Muscle layer of duodenum (tissue), 2 donors: ENCODE measurements at regions not wholly inside any gene's neighbourhood (a gene's known extent, or its start where the extent isn't known, plus 50 kb on each side); places are given as distances from the start of the nearest gene placed in this dataset.

Experiments
- H3K27ac ChIP-seq: one replicate; pipeline ENCODE4 v1.7.0; 2013; ENCODE audit warnings: mild to moderate bottlenecking, low read length
- H3K27me3 ChIP-seq: one replicate; pipeline ENCODE4 v1.7.0; 2013; ENCODE audit warnings: low read depth, mild to moderate bottlenecking, control low read depth, low read length
- H3K36me3 ChIP-seq, 2 donors: one replicate each; pipeline ENCODE4 v1.7.0; 2013; ENCODE audit warnings: low read length in 2 of 2, control low read depth in 1 of 2, mild to moderate bottlenecking in 1 of 2; ENCODE audit not compliant: insufficient read depth in 2 of 2, control insufficient read depth in 1 of 2
- H3K4me1 ChIP-seq, 2 donors: one replicate each; pipeline ENCODE4 v1.7.0; 2013; ENCODE audit warnings: low read length in 2 of 2, mild to moderate bottlenecking in 2 of 2, control low read depth in 1 of 2, moderate library complexity in 1 of 2; ENCODE audit not compliant: insufficient read depth in 2 of 2, control insufficient read depth in 1 of 2
- H3K4me3 ChIP-seq, 2 donors: one replicate each; pipeline ENCODE4 v1.7.0; 2013; ENCODE audit warnings: low read length in 2 of 2, low read depth in 1 of 2, mild to moderate bottlenecking in 1 of 2
- H3K9me3 ChIP-seq, 2 donors: one replicate each; pipeline ENCODE4 v1.7.0; 2013; ENCODE audit warnings: low read length in 2 of 2, control low read depth in 1 of 2, mild to moderate bottlenecking in 1 of 2; ENCODE audit not compliant: control insufficient read depth in 1 of 2
- donor health status: healthy.

DNA sequence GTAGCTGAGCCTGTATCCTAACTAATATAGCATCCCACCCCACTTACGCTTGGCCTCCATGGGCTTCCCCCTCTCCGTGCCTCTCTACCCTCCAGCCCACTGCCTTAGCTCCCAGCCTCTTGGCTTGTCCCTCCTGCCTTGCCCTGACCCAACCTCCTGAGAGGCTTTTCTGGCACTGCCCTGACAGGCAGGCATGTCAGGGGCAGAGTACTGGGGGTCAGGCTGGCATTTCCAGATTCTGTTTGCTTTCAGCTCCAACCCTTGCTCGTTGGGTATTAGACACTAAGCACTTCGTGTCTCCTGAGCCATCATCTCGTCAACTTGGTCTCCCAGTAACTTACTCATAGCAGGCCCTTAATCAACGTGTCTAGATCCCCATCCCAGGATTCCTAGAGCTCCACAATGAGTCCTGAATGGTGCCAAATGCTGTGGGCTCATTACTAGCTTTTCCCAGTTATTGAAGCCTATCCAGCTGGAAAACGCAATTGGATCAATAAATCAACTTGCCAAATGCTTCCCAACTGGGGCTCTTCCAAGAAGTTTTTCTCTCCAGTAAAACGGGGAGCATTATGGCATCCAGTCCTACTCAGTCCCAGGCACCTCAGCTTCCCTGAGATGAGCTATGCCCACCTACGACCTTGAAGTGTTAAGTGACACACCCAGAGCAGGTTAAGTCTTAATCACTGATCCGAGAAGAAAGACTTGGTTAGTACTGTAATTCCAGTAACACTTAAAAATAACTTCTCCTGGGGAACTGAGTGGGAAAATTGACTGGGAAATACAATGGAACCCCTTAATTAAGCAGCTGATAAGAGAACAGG lies 78.5 kb upstream of the DLG1 start:
- Histone ChIP-seq H3K36me3 (no peaks in the 10 kb centered on the region), H3K4me3 (no peak overlapping the region), H3K9me3 (no peaks in the 10 kb centered on the region), H3K4me1 (peaks cover 3 to 6% of the 10 kb centered on the region in 2 donors), H3K27me3 (no peaks in the 10 kb centered on the region), H3K27ac (no peak overlapping the region)

DNA sequence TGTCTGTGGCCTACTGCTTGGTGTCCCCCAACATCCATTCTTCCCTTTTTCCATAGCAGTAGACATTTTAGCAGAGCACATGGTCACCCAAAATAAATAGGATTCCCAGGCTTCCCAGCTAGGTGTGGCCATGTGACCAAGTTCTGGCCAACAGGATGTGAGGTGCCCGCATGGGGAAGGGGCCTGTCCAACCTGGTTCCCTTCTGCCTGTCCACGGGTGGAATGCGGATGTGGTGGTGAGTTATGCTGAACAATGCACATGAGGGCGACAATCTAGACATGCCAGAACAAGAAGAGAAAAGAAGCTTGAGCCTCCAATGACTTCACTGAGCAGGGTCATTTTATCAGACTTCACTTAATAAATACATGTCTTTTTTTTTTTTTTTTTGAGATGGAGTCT lies 77.6 kb upstream of the DLG1 start:
- Histone ChIP-seq H3K27ac (no peak overlapping the region), H3K36me3 (no peaks in the 10 kb centered on the region), H3K4me1 (peaks cover 7 to 9% of the 10 kb centered on the region in 2 donors), H3K27me3 (no peaks in the 10 kb centered on the region), H3K9me3 (no peaks in the 10 kb centered on the region), H3K4me3 (no peak overlapping the region)

DNA sequence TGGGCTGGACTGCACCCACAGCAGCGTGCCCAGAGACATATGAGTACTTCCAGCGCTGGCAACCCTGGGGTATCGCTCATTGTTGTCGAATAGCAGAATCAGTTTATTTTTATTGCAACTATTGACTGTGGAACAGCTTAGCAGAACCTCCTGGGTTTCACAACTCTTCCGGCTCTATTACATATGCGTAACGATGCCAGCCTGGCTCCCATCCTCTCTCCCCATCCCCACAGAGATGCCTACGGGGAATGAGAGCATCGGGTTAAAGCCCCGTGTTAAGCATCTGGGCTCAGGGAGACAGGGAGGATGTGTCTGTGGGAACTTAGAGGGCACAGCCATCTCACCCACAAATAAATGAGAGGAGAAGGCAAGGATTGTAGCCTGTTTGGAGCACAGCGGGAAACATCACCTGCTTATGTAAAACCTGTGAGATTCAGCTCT lies 76.6 kb upstream of the DLG1 start:
- Histone ChIP-seq H3K9me3 (no peaks in the 10 kb centered on the region), H3K4me1 (peaks cover 7 to 9% of the 10 kb centered on the region in 2 donors), H3K27me3 (no peaks in the 10 kb centered on the region), H3K27ac (no peak overlapping the region), H3K4me3 (no peak overlapping the region), H3K36me3 (no peaks in the 10 kb centered on the region)

DNA sequence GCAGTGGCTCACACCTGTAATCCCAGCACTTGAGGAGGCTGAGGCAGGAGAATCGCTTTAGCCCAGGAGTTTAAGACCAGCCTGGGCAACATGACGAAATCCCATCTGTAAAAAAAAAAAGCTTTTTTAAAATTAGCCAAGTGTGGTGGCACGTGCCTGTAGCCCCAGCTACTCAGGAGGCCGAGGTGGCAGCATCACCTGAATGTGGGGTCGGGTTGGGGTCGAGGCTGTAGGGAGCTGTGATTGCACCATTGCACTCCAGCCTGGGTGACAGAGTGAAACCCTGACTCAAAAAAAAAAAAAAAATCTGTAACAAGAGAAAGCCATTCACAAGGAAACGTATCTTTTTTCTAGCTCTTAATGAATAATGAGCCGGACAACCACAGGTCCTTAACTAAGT lies 74.7 kb upstream of the DLG1 start:
- Histone ChIP-seq H3K36me3 (no peaks in the 10 kb centered on the region), H3K4me3 (no peak overlapping the region), H3K27ac (no peak overlapping the region), H3K9me3 (no peaks in the 10 kb centered on the region), H3K27me3 (no peaks in the 10 kb centered on the region), H3K4me1 (peaks cover 7 to 9% of the 10 kb centered on the region in 2 donors)

DNA sequence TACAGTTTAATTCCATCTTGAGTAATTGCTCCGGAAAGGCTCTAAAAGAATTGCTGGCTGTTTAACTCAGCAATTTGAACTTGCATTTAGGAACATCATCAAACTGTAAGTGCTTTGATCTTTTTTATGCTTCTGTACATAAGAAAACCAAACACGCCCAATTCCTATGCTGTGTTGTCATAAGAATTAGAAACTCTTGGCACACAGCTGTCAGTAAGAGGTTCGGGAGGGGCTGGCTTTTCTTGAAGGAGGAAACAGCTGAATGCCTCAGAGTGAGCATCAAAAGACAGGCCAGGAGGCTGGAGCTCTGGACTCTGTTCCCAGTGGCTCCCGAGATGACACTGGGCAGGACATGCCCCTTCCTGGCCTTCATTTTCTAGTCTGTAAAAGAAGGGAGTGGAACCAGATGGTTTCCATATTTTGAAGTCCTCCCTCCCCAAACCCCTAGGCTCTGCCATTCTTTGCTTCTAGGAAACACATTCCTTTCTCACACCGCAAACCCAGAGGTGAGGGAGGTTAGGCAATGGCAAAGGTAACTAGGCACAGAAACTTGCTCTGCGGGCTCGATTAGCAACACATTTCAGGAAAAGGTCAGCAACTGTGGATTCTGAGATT lies 73.7 kb upstream of the DLG1 start:
- Histone ChIP-seq H3K27ac (no peak overlapping the region), H3K4me3 (no peak overlapping the region), H3K9me3 (no peaks in the 10 kb centered on the region), H3K4me1 (peaks cover 7 to 9% of the 10 kb centered on the region in 2 donors), H3K27me3 (no peaks in the 10 kb centered on the region), H3K36me3 (no peaks in the 10 kb centered on the region)

DNA sequence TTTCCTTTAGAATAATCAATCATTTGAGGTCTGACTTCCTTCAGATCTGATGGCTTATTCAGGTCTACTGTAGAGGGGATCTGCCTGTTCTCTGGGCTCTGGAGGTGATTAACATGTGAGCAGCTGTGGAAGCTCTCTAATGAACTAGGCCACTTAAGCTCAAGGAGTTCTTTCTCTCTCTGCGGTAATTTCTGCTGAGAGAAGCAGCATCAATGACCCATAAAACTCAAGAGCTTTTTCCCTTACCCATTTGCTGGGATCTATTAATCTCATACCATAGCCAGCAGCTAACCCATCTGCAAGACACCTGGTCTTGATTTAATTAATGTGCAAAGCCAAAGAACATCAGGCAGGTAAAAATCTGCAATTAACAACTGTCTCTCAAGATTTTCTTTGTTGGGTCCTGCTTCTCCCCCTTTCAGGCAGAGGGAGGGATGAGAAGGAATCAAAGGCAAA lies 73.2 kb upstream of the DLG1 start:
- Histone ChIP-seq H3K27me3 (no peaks in the 10 kb centered on the region), H3K4me3 (no peak overlapping the region), H3K4me1 (peaks cover 7 to 9% of the 10 kb centered on the region in 2 donors), H3K36me3 (no peaks in the 10 kb centered on the region), H3K27ac (no peak overlapping the region), H3K9me3 (no peaks in the 10 kb centered on the region)

DNA sequence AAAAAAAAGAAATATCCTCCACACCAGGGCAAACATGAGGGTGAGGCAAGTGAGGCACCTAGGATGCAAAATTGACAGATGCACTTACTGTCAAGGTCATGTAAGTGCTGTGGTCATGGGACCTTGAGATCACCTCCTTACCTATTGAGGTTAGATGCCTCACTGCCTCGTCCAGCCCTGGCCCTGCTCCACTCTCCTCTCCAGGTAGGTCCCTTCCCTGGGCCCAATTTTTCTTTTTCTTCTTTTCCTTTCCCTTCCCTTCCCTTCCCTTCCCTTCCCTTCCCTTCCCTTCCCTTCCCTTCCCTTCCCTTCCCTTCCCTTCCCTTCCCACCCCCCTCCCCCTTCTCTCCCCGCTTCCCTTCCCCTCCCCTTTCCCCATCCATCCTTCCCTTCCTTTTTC lies 71.1 kb upstream of the DLG1 start:
- Histone ChIP-seq H3K36me3 (no peaks in the 10 kb centered on the region), H3K4me3 (no peak overlapping the region), H3K27ac (no peak overlapping the region), H3K27me3 (no peaks in the 10 kb centered on the region), H3K4me1 (peaks cover 7 to 9% of the 10 kb centered on the region in 2 donors), H3K9me3 (no peaks in the 10 kb centered on the region)

DNA sequence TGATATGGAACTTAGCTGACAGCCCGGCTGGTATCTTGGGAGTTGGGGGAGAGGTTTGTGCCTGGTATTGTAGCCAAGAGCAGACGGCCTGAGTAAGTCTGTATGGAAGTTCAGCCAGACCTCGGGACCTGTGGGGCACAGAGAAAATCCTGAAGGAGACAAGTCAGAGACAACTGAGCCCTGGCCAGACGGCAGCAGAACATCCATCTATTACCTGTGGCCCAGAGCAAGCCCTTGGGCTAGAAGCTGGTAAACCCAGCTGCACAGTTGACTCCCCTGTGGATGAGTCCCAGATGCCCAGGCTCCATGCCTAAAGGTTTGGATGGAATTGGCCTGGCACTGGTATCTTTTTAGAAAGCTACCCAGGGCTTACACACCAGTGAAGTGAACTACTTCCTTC lies 70.4 kb upstream of the DLG1 start:
- H3K36me3 ChIP-seq, result no peaks in the 10 kb centered on the region
- peaks cover 7 to 9% of the 10 kb centered on the region in 2 donors for H3K4me1 ChIP-seq
- H3K27ac ChIP-seq, result no peak overlapping the region
- H3K27me3 ChIP-seq, result no peaks in the 10 kb centered on the region
- H3K9me3 ChIP-seq, result no peaks in the 10 kb centered on the region
- H3K4me3 ChIP-seq, result no peak overlapping the region

DNA sequence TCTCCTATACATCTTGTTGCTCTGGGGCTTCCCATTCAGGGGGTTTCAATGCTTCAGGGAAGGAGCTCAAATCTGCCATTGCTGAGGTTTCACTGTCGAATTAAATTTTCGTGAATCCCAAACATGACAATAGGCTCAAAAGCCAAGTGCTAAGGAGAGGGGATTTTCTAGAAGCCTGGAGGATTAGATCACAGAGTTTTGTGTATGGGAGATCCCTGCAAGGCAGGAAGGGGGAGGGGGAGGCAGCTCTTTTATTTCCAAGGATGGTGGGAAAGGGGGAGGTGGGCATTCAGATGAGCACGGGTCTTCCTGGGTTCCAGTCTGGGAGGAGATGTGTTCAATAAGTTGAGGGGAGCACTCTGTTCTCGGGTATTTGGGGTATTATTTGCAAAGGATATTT lies 69.9 kb upstream of the DLG1 start:
- no peaks in the 10 kb centered on the region for H3K9me3 ChIP-seq
- no peaks in the 10 kb centered on the region for H3K27me3 ChIP-seq
- no peaks in the 10 kb centered on the region for H3K36me3 ChIP-seq
- peaks cover 7 to 9% of the 10 kb centered on the region in 2 donors for H3K4me1 ChIP-seq
- no peak overlapping the region for H3K4me3 ChIP-seq
- H3K27ac ChIP-seq, result no peak overlapping the region

DNA sequence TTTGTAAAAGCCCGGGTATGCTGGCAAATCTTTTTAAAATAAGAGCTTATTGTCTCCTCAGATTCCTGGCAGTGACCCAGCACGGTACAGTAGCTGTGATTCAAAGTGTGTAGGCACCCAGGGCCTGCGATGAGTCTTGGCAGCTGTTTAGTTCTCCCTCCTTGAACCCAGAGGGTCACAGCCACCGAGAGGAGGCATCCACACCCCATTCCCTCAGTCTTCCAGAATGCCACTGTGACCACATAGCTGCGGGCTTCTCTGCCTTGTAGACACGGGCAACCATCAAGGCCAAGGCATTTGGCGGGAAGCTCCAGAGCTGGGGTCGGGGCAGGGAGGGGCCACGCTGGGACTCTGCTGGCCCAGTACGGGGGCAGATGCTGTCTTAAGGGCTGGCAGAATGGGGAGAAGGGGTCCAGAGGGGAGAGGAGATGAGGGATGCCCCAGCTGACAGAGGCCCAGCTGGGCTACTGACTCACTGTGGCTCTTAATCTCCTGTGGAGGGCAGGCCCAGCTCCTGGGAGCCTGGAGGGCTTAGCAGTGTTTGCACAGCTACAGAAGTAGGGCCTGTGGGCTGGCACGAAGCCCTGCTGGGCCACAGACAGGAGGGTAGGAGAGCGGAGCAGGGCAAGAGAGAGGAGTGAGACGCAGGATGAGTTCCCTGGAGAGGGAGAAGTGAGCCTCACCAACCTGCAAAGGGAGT lies 68.8 kb upstream of the DLG1 start:
- no peak overlapping the region for H3K27ac ChIP-seq
- peaks cover 6 to 7% of the 10 kb centered on the region in 2 donors for H3K4me1 ChIP-seq
- no peak overlapping the region for H3K4me3 ChIP-seq
- H3K36me3 ChIP-seq, result no peaks in the 10 kb centered on the region
- H3K27me3 ChIP-seq, result no peaks in the 10 kb centered on the region
- H3K9me3 ChIP-seq, result no peaks in the 10 kb centered on the region

DNA sequence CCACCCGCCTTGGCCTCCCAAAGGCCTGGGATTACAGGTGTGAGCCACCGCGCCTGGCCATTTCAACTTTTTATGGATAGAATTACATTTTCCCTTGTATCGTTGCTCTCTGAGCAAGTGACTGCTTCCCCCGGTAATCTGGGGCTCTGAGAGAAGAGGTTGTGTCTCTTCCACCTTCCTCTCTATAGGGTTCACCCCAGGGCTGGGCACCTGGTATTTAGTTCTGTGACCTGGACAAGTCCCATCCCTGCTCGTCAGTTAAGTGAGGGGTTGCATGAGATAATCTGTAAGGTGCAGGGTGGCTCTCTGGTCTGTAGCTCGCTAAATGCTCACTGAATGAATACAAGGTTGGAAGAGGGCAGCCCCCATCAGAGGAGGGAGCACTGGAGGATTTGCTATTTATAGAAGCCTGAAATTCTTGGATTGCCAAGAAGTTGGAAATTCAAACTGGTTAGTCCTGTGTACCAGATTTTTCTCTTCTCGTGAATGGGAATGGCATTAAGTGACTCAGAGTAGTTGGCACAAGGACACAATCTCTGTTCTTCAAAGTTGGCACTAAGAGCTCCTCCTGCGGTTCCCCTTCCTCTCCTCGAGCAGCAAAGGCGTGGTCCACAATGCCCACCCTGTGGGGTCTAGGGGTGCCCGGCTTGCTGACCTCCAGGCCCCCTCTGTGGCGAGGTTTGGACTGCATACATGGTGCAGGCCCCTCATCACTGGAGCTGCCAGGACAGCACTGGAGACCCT lies 68.1 kb upstream of the DLG1 start:
- Histone ChIP-seq H3K36me3 (no peaks in the 10 kb centered on the region), H3K9me3 (no peaks in the 10 kb centered on the region), H3K27ac (no peak overlapping the region), H3K27me3 (no peaks in the 10 kb centered on the region), H3K4me3 (no peak overlapping the region), H3K4me1 (no peaks in the 10 kb centered on the region)
